AG09319 (cell line): ENCODE measurements at regions not wholly inside any gene's neighbourhood (a gene's known extent, or its start where the extent isn't known, plus 50 kb on each side); places are given as distances from the start of the nearest gene placed in this dataset.

ENCODE experiments used
- DNase-seq: peaks from one replicate; pipeline ENCODE4 v3.0.0-alpha.2; 2010; ENCODE audit warnings: low read depth; ENCODE audit errors: extremely low read depth
- CTCF ChIP-seq: IDR thresholded peaks from 2 replicates; pipeline ENCODE4 v1.5.1; 2011; ENCODE audit warnings: low read depth, mild to moderate bottlenecking, inconsistent platforms, low read length, moderate library complexity

- TF ChIP-seq CTCF = no peak
- DNase-seq = no peak
Observed at GRCh38 chr5:173704615-173705511, 88.4 kb upstream of the BOD1 start.

DNA sequence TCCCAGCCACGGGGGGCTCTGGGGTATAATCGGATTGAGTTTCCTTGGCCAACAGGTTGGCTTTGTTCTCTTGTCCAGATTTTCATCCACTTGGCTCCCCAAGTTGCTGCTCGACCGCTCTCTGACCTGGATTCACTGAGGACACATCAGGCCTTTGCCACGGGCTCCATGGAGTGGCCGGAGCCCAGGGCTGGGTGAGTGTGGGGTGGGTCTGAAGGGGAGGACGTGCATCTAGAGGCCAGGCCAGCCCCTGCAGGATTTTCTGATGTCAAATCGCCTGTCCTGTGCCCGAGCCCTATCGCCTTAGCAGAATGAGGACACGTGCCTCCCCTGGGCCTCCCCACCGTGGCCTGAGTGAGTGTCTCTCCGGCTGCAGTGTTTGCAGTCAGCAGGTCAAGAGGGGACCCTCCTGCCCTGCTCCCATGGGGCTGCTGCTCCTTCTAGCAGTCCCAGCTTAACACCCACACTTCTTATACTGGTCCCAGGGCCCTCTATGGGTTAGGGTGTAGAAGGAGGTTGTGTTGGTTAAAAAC is 89.1 kb upstream of the BOD1 start:
- DNase-seq = no peak
- TF ChIP-seq CTCF = no peak

DNA sequence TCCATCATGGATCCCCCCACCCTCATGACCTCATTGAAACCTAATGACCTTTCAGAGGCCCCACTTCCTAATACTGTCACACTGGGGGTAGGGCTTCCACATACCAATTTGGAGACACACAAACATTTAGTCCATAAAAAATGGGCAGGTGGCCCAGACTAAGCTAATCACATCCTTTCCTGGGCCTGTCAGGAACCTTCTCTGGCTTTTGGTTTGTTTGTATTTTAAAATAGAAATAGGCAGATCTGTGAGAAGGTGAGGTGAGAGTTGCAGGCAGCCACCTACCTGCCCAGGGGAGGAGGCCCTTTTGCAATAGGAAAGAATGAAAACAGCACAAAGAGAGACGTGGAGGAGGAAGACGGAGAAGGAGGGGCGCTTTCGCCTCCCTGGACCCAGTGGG is 90.2 kb upstream of the BOD1 start:
- TF ChIP-seq CTCF = no peak
- no peak for DNase-seq

DNA sequence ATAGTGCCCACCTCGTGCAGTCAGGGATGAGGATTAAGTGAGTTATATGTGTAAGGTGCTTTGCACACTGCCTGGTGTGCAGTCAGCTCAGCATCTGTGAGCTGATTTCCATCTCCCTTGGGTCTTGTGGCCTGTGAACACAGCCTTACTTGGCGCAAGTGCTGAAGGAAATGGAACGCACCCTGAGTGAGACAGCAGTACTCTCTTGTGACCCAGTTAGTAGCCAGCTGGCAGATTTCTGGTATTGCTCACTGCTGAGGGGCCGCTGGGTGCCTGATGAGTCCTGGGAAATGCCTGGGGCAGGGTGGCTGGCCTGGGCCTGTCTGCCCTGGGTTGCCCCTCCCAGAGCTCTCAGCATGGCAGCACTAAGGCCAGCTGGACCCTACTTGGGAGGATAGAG is 90.9 kb upstream of the BOD1 start:
- no peak for TF ChIP-seq CTCF
- DNase-seq = no peak

DNA sequence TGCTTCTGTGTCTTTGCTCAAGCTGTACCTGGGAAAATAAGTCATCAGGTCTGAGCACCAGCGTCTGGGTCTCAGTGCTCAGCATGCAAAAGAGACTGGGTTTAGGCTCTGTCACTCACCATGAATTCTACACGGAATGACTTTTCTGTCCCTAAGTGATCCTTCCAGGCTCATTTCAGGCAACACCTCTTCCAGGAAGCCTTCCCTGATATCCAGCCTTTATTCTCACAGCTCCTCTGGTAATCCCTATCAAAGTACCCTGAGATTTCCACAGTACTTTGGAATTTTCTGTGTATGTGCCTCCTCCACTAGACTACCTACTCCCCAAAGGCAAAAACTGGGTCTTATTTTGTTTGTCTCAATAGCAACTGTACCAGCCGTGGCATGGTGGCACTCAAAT is 92.7 kb upstream of the BOD1 start:
- no peak for TF ChIP-seq CTCF

DNA sequence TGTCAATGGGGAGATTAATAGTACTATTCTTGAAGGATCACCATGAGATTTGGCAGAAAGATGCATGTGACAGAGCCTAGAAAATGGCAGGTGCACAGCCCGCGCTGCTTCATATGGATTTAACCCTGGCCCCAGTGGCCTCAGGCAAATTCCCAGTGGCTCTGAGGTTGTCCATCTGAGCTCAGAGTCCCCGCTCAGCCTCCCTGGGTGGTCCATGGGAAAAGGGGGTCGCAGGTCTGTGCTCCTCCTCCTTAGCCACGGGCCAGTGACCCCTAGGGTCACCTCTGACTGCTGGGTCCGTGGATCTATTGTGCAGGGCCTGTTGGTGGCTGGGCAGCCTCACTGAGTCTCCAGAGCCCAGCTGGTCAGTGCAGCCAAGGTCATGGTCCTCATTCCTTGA is 93.3 kb upstream of the BOD1 start:
- no peak for DNase-seq
- TF ChIP-seq CTCF = no peak

More for the DNA sequence above, 92.7 kb upstream of the BOD1 start:
- no peak for DNase-seq

- no peak for TF ChIP-seq CTCF
Observed at GRCh38 chr5:173710528-173710927, 94.1 kb upstream of the BOD1 start.

More at GRCh38 chr5:173710528-173710927, 94.1 kb upstream of the BOD1 start:
- DNase-seq = no peak
